ENCODE measurements at regions not wholly inside any gene's neighbourhood (a gene's known extent, or its start where the extent isn't known, plus 50 kb on each side); places are given as distances from the start of the nearest gene placed in this dataset.

GRCh38 chr15:25937796-25938195, 74.7 kb upstream of the ATP10A start:
- TF ChIP-seq POLR2A (IDR thresholded peaks at IDR 0.05; ENCODE audit: extremely low read depth, insufficient read length): no peak
- TF ChIP-seq MYC (IDR thresholded peaks at IDR 0.05; ENCODE audit: low read depth, low read length): no peak
- no peak for TF ChIP-seq CTCF (IDR thresholded peaks at IDR 0.05; ENCODE audit: low read depth, low read length)
- TF ChIP-seq MAX (IDR thresholded peaks at IDR 0.05; ENCODE audit: low read depth, low read length): no peak
- no peak for DNase-seq (ENCODE audit: low read depth)
- no peak overlapping the region for H3K4me3 ChIP-seq (ENCODE audit: low read depth, low read length)

DNA sequence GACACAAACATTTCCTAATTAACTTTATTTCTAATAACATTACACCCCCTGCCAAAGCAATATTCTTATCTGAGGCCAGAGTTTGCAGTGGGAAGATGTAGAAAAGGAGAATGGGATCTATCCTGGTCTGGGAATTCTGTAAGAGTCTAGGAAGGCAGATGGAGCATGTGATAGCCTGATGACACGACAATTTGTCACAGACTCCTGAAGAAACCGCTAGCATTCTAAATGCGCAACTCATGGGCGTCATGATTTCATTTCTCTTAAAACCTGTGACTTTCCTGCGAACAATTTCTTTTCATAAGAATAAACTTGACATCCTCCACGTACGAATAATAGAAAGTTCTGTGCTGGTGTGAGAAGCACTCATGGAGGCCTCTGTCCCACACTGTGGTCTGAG, 72.9 kb upstream of the ATP10A start:
- TF ChIP-seq MAX (IDR thresholded peaks at IDR 0.05; ENCODE audit: low read depth, low read length) (no peak), POLR2A (IDR thresholded peaks at IDR 0.05; ENCODE audit: extremely low read depth, insufficient read length) (no peak), MYC (IDR thresholded peaks at IDR 0.05; ENCODE audit: low read depth, low read length) (no peak), CTCF (IDR thresholded peaks at IDR 0.05; ENCODE audit: low read depth, low read length) (no peak)
- DNase-seq (ENCODE audit: low read depth): no peak
- H3K4me3 ChIP-seq (ENCODE audit: low read depth, low read length): no peak overlapping the region

DNA sequence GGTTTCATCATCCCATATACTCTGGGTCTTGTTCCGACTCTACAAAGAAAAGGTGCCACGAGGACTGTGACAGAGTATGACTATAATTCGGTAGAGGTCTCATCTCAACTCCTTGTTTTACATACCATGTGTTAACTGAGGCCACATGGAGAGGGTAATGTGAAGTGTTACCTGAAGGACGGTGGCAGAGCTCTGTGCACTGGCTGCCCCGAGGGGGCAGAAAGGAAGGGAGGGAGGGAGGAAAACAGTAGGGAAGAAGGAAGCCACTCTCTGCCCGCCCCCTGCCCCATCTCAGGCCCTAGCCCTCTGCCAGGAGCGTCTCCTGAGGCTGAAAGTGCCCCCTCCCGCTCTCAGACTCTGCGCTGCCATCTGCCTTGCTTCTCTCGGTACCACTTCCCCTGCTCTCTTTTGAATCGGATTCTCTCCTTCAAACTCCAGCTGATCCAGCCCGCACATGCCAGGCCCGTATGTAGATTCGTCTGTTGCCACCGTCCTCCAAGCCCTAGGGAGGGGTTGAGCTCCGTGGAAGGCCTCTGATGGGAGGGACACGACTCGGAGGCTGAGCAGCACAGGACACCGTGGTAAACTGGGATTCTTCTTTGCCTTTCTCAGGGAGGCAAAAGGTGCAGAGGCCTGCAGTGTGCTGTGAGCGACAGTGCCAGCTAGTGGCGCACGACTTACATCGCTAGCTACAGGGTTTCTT, 70.5 kb upstream of the ATP10A start:
- peak; percentile 45 for DNase-seq (ENCODE audit: low read depth)
- no peak overlapping the region for H3K4me3 ChIP-seq (ENCODE audit: low read depth, low read length)
- peak; percentile 52 for TF ChIP-seq CTCF (IDR thresholded peaks at IDR 0.05; ENCODE audit: low read depth, low read length)
- TF ChIP-seq MAX (IDR thresholded peaks at IDR 0.05; ENCODE audit: low read depth, low read length): no peak

- TF ChIP-seq POLR2A (IDR thresholded peaks at IDR 0.05; ENCODE audit: extremely low read depth, insufficient read length) (no peak), CTCF (IDR thresholded peaks at IDR 0.05; ENCODE audit: low read depth, low read length) (no peak), MAX (IDR thresholded peaks at IDR 0.05; ENCODE audit: low read depth, low read length) (no peak), MYC (IDR thresholded peaks at IDR 0.05; ENCODE audit: low read depth, low read length) (no peak)
- DNase-seq (ENCODE audit: low read depth): no peak
- no peak overlapping the region for H3K4me3 ChIP-seq (ENCODE audit: low read depth, low read length)
These were observed 69.6 kb upstream of the ATP10A start for GRCh38 chr15:25932696-25933095.

GRCh38 chr15:25931851-25932250, 68.7 kb upstream of the ATP10A start:
- no peak for DNase-seq (ENCODE audit: low read depth)
- H3K4me3 ChIP-seq (ENCODE audit: low read depth, low read length): no peak overlapping the region
- TF ChIP-seq POLR2A (IDR thresholded peaks at IDR 0.05; ENCODE audit: extremely low read depth, insufficient read length) (no peak), MYC (IDR thresholded peaks at IDR 0.05; ENCODE audit: low read depth, low read length) (no peak), MAX (IDR thresholded peaks at IDR 0.05; ENCODE audit: low read depth, low read length) (no peak), CTCF (IDR thresholded peaks at IDR 0.05; ENCODE audit: low read depth, low read length) (no peak)
